ENCODE measurements at regions not wholly inside any gene's neighbourhood (a gene's known extent, or its start where the extent isn't known, plus 50 kb on each side); places are given as distances from the start of the nearest gene placed in this dataset.
A peak's percentile ranks its signal among the peaks of the same experiment; 100 is the strongest.

GRCh38 chr9:28064241-28064815 lies 491.0 kb upstream of the C9orf72 start:
- DNase-seq (ENCODE audit: low read depth, low spot score): no peak
- Histone ChIP-seq H3K9me2 (ENCODE audit: insufficient read depth) (no peaks in the 10 kb centered on the region), H4K20me1 (ENCODE audit: insufficient read depth) (no peaks in the 10 kb centered on the region), H3K79me2 (ENCODE audit: insufficient read depth, low read length) (no peaks in the 10 kb centered on the region), H3K9ac (ENCODE audit: low read length) (no peak overlapping the region), H3K27ac (ENCODE audit: low read depth, low read length) (no peak overlapping the region), H3K27me3 (ENCODE audit: insufficient read depth, low read length) (no peaks in the 10 kb centered on the region), H3K36me3 (ENCODE audit: control insufficient read depth in 1 of 2, insufficient read depth in 2 of 2, low read length in 2 of 2) (no peaks in the 10 kb centered on the region), H2AFZ (ENCODE audit: low read depth, low read length, poor library complexity, severe bottlenecking) (no peak overlapping the region), H3K4me2 (ENCODE audit: low read length) (no peak overlapping the region), H3K9me3 (ENCODE audit: control insufficient read depth in 1 of 2, insufficient read depth in 1 of 2, low read depth in 1 of 2, low read length in 2 of 2) (peaks cover 0 to 3% of the 10 kb centered on the region in 2 experiments; a peak in 2 of 4 replicates), H3K4me1 (ENCODE audit: control insufficient read depth in 1 of 2, insufficient read depth in 2 of 2, low read length in 2 of 2) (no peaks in the 10 kb centered on the region), H3K4me3 (replicated peaks in 1 of 2; ENCODE audit: low read depth in 1 of 2, low read length in 2 of 2) (no peak overlapping the region)
- BruUV-seq (replicated peaks): no TSS peak
- no peak for ATAC-seq
- TF ChIP-seq SIN3A (IDR thresholded peaks at IDR 0.05; ENCODE audit: low read depth): no peak
- TF ChIP-seq ELF1 (IDR thresholded peaks at IDR 0.05; ENCODE audit: borderline replicate concordance, low read depth): no peak
- CTCF ChIA-PET: no interaction called here
- POLR2A ChIA-PET: no interaction called here
- RAD21 ChIA-PET (ENCODE audit: low non-redundant PET in 1 of 2, low total read pairs in 2 of 2, uncharacterized antibody in 2 of 2, unreplicated experiment in 2 of 2): no interaction called here
- intact Hi-C loops (cut with micrococcal nuclease): no loop called here

GRCh38 chr9:28073270-28073669 lies 500.0 kb upstream of the C9orf72 start:
- RAD21 ChIA-PET (ENCODE audit: low non-redundant PET in 1 of 2, low total read pairs in 2 of 2, uncharacterized antibody in 2 of 2, unreplicated experiment in 2 of 2): no interaction called here
- TF ChIP-seq TCF7L2 (IDR thresholded peaks at IDR 0.05; ENCODE audit: borderline replicate concordance, extremely low read depth, insufficient read depth, insufficient read length): no peak
- no peak for TF ChIP-seq JUND (IDR thresholded peaks at IDR 0.05)
- no peak for TF ChIP-seq FOSL1 (IDR thresholded peaks at IDR 0.05; ENCODE audit: low read depth)
- peak; percentile 31 for TF ChIP-seq RAD21 (IDR thresholded peaks at IDR 0.05; ENCODE audit: low read depth)
- no peak for TF ChIP-seq EZH2phosphoT487 (IDR thresholded peaks at IDR 0.05; ENCODE audit: borderline replicate concordance)
- peak in 2 of 3 experiments; percentile 11 to 39; a peak in 2 of 6 replicates for TF ChIP-seq CTCF (IDR thresholded peaks at IDR 0.05 in 2 of 3, conservative IDR thresholded peaks at IDR 0.05 in 1 of 3; ENCODE audit: borderline replicate concordance in 1 of 3, insufficient read depth in 1 of 3, low read depth in 2 of 3, low read length in 2 of 3)
- TF ChIP-seq ELF1 (IDR thresholded peaks at IDR 0.05; ENCODE audit: borderline replicate concordance, low read depth): no peak
- TF ChIP-seq ZFX (IDR thresholded peaks at IDR 0.05): no peak
- no peak for TF ChIP-seq MAX (IDR thresholded peaks at IDR 0.05)
- no peak for TF ChIP-seq ATF3 (IDR thresholded peaks at IDR 0.05)
- TF ChIP-seq YY1 (IDR thresholded peaks at IDR 0.05; ENCODE audit: extremely low read depth, insufficient replicate concordance, low read depth, low read length): no peak
- no peak for TF ChIP-seq POLR2AphosphoS5 (IDR thresholded peaks at IDR 0.05; ENCODE audit: low read depth, low read length)
- no peak for TF ChIP-seq CBX3 (IDR thresholded peaks at IDR 0.05; ENCODE audit: low read depth)
- no peak for TF ChIP-seq SRF (IDR thresholded peaks at IDR 0.05; ENCODE audit: low read depth)

More at GRCh38 chr9:28073270-28073669, 500.0 kb upstream of the C9orf72 start:
- CTCF ChIA-PET: interaction anchor here (1.2 kb wide), 1 partner anchor 347 kb away, joined by 8 read pairs; no protein-coding TSS in a partner anchor
- DNase-seq (ENCODE audit: low read depth, low spot score) (peak; percentile 15), ATAC-seq (no peak)
- no peak overlapping the region for H3K9ac ChIP-seq (ENCODE audit: low read length)
- no peaks in the 10 kb centered on the region for H3K36me3 ChIP-seq (ENCODE audit: control insufficient read depth in 1 of 2, insufficient read depth in 2 of 2, low read length in 2 of 2)
- no peaks in the 10 kb centered on the region for H3K9me2 ChIP-seq (ENCODE audit: insufficient read depth)
- no peaks in the 10 kb centered on the region for H4K20me1 ChIP-seq (ENCODE audit: insufficient read depth)
- no peak overlapping the region for H2AFZ ChIP-seq (ENCODE audit: low read depth, low read length, poor library complexity, severe bottlenecking)
- H3K79me2 ChIP-seq (ENCODE audit: insufficient read depth, low read length): no peaks in the 10 kb centered on the region
- H3K4me3 ChIP-seq (replicated peaks in 1 of 2; ENCODE audit: low read depth in 1 of 2, low read length in 2 of 2): no peak overlapping the region
- BruUV-seq (replicated peaks): no TSS peak
- no peak overlapping the region for H3K4me2 ChIP-seq (ENCODE audit: low read length)
- no peaks in the 10 kb centered on the region for H3K4me1 ChIP-seq (ENCODE audit: control insufficient read depth in 1 of 2, insufficient read depth in 2 of 2, low read length in 2 of 2)
- POLR2A ChIA-PET: no interaction called here
- intact Hi-C loops (cut with micrococcal nuclease): loop anchor here (1.0 kb wide), 1 partner anchor 347 kb away; no protein-coding TSS in a partner anchor
- H3K27ac ChIP-seq (ENCODE audit: low read depth, low read length): no peak overlapping the region
- no peaks in the 10 kb centered on the region for H3K27me3 ChIP-seq (ENCODE audit: insufficient read depth, low read length)
- no peaks in the 10 kb centered on the region; a peak in 1 of 4 replicates for H3K9me3 ChIP-seq (ENCODE audit: control insufficient read depth in 1 of 2, insufficient read depth in 1 of 2, low read depth in 1 of 2, low read length in 2 of 2)
